Naive thymus-derived CD4-positive, alpha-beta T cell (primary cell): ENCODE measurements at regions not wholly inside any gene's neighbourhood (a gene's known extent, or its start where the extent isn't known, plus 50 kb on each side); places are given as distances from the start of the nearest gene placed in this dataset.

ENCODE experiments used
- ATAC-seq: fragments of 150-1000 bp; cut with Tn5 transposase; 2 replicates; pipeline ENCODE4 v1.10.0; 2021; ENCODE audit warnings: mild to moderate bottlenecking, moderate library complexity
- CTCF ChIA-PET: fragments of 350-600 bp; sonication (Branson Sonifier 250); formaldehyde crosslinking; loops from one replicate; lab custom pipeline; 2021; ENCODE audit warnings: antibody characterized with exemption; lab: Charles Lee
- POLR2A ChIA-PET: fragments of 350-600 bp; sonication (Branson Sonifier 250); formaldehyde crosslinking; loops from one replicate; lab custom pipeline; 2021; ENCODE audit warnings: antibody characterized with exemption, inconsistent platforms; lab: Charles Lee
- DNase-seq, 9 donors: peaks; one replicate each; pipeline versions ENCODE4 v3.0.0 to v3.0.0-alpha.2; 2020 to 2022; ENCODE audit warnings: mixed read lengths in 1 of 9
- H3K27ac ChIP-seq: one replicate; pipeline ENCODE4 v1.7.0; 2013; ENCODE audit warnings: mild to moderate bottlenecking, low read depth, low read length, moderate library complexity
- H3K27me3 ChIP-seq, 2 donors: one replicate each; pipeline ENCODE4 v1.7.0; 2013; ENCODE audit warnings: low read length in 2 of 2, mild to moderate bottlenecking in 2 of 2, moderate library complexity in 2 of 2; ENCODE audit not compliant: control insufficient read depth in 2 of 2, insufficient read depth in 2 of 2
- H3K36me3 ChIP-seq, 3 experiments: 1 replicate in 2 of 3; 2 replicates in 1 of 3; pipeline ENCODE4 v1.7.0; 2013; ENCODE audit warnings: low read length in 3 of 3, mild to moderate bottlenecking in 3 of 3, moderate library complexity in 1 of 3; ENCODE audit not compliant: insufficient read depth in 3 of 3, control insufficient read depth in 2 of 3
- H3K4me1 ChIP-seq, 2 donors: one replicate each; pipeline ENCODE4 v1.7.0; 2013; ENCODE audit warnings: low read length in 2 of 2, mild to moderate bottlenecking in 2 of 2, moderate library complexity in 1 of 2; ENCODE audit not compliant: control insufficient read depth in 2 of 2, insufficient read depth in 2 of 2
- H3K4me3 ChIP-seq: 2 replicates; pipeline ENCODE4 v1.7.0; 2013; ENCODE audit warnings: mild to moderate bottlenecking, low read length
- H3K9me3 ChIP-seq, 3 experiments: 1 replicate in 2 of 3; 2 replicates in 1 of 3; pipeline ENCODE4 v1.7.0; 2013; ENCODE audit warnings: low read length in 3 of 3; ENCODE audit not compliant: control insufficient read depth in 2 of 3
- H3K27ac Mint-ChIP-seq, 9 donors: one replicate each; pipeline ENCODE4 v1.8.0; 2020 to 2022; ENCODE audit warnings: mixed read lengths in 9 of 9, mild to moderate bottlenecking in 8 of 9, moderate library complexity in 5 of 9, inconsistent platforms in 2 of 9
- H3K27me3 Mint-ChIP-seq, 5 donors: one replicate each; pipeline ENCODE4 v1.8.0; 2021 to 2022; ENCODE audit warnings: mixed read lengths in 5 of 5, mild to moderate bottlenecking in 1 of 5
- H3K36me3 Mint-ChIP-seq, 5 donors: one replicate each; pipeline ENCODE4 v1.8.0; 2020 to 2022; ENCODE audit warnings: mixed read lengths in 5 of 5, mild to moderate bottlenecking in 3 of 5, inconsistent platforms in 1 of 5
- H3K4me1 Mint-ChIP-seq, 7 donors: one replicate each; pipeline ENCODE4 v1.8.0; 2020 to 2022; ENCODE audit warnings: mixed read lengths in 7 of 7, mild to moderate bottlenecking in 3 of 7, inconsistent platforms in 1 of 7
- H3K4me3 Mint-ChIP-seq, 10 donors: one replicate each; pipeline ENCODE4 v1.8.0; 2020 to 2022; ENCODE audit warnings: mild to moderate bottlenecking in 10 of 10, mixed read lengths in 10 of 10, moderate library complexity in 6 of 10, inconsistent platforms in 2 of 10
- H3K9me3 Mint-ChIP-seq, 11 donors: one replicate each; pipeline ENCODE4 v1.8.0; 2020 to 2022; ENCODE audit warnings: mixed read lengths in 11 of 11, mild to moderate bottlenecking in 4 of 11, inconsistent platforms in 1 of 11, moderate library complexity in 1 of 11
- intact Hi-C, 2 donors: fragments of 100-400 bp; cut with micrococcal nuclease; formaldehyde crosslinking; loops; one replicate each; pipeline ENCODE4 v1.15.1; 2023

- no peak for DNase-seq
- H3K36me3 Mint-ChIP-seq, result no peaks in the 10 kb centered on the region
- ChIA-PET CTCF (interaction anchor here (0.6 kb wide), 1 partner anchor 14 kb away, joined by 3 read pairs; no protein-coding TSS in a partner anchor), POLR2A (no interaction called here)
- peaks cover 0 to 2% (median 0%) of the 10 kb centered on the region in 11 donors for H3K9me3 Mint-ChIP-seq
- H3K4me3 Mint-ChIP-seq, result no peak overlapping the region
- Histone ChIP-seq H3K4me3 (no peak overlapping the region), H3K27me3 (no peaks in the 10 kb centered on the region), H3K9me3 (no peaks in the 10 kb centered on the region), H3K27ac (no peak overlapping the region), H3K36me3 (no peaks in the 10 kb centered on the region), H3K4me1 (no peaks in the 10 kb centered on the region)
- H3K27me3 Mint-ChIP-seq, result no peaks in the 10 kb centered on the region
- no peaks in the 10 kb centered on the region for H3K4me1 Mint-ChIP-seq
- H3K27ac Mint-ChIP-seq, result no peak overlapping the region
- intact Hi-C loops, result no loop called here
- no peak for ATAC-seq
Observed at GRCh38 chr2:146677280-146677679, 1167.5 kb upstream of the ACVR2A start.

- no peaks in the 10 kb centered on the region for H3K9me3 ChIP-seq
- H3K36me3 ChIP-seq, result no peaks in the 10 kb centered on the region
- no peaks in the 10 kb centered on the region for H3K27me3 ChIP-seq
- H3K4me1 ChIP-seq, result no peaks in the 10 kb centered on the region
- POLR2A ChIA-PET, result no interaction called here
- H3K36me3 Mint-ChIP-seq, result no peaks in the 10 kb centered on the region
- peaks cover 0 to 6% (median 0%) of the 10 kb centered on the region in 11 donors for H3K9me3 Mint-ChIP-seq
- no peak overlapping the region for H3K27ac ChIP-seq
- no peak overlapping the region for H3K4me3 ChIP-seq
- H3K4me3 Mint-ChIP-seq, result no peak overlapping the region
- intact Hi-C loops, result no loop called here
- H3K27ac Mint-ChIP-seq, result no peak overlapping the region
- DNase-seq (no peak), ATAC-seq (no peak)
- no peaks in the 10 kb centered on the region for H3K4me1 Mint-ChIP-seq
- CTCF ChIA-PET, result no interaction called here
- no peaks in the 10 kb centered on the region for H3K27me3 Mint-ChIP-seq
Observed at GRCh38 chr2:146669735-146670134, 1175.1 kb upstream of the ACVR2A start.

GRCh38 chr2:146666340-146666739, 1178.5 kb upstream of the ACVR2A start:
- POLR2A ChIA-PET, result no interaction called here
- Histone ChIP-seq H3K36me3 (no peaks in the 10 kb centered on the region), H3K27me3 (no peaks in the 10 kb centered on the region), H3K4me3 (no peak overlapping the region), H3K27ac (no peak overlapping the region), H3K9me3 (no peaks in the 10 kb centered on the region), H3K4me1 (no peaks in the 10 kb centered on the region)
- ATAC-seq (no peak), DNase-seq (no peak)
- H3K4me3 Mint-ChIP-seq, result no peak overlapping the region
- CTCF ChIA-PET, result no interaction called here
- no peak overlapping the region for H3K27ac Mint-ChIP-seq
- H3K27me3 Mint-ChIP-seq, result no peaks in the 10 kb centered on the region
- H3K9me3 Mint-ChIP-seq, result peaks cover 0 to 6% (median 0%) of the 10 kb centered on the region in 11 donors
- H3K36me3 Mint-ChIP-seq, result no peaks in the 10 kb centered on the region
- H3K4me1 Mint-ChIP-seq, result no peaks in the 10 kb centered on the region
- intact Hi-C loops, result no loop called here

- ChIA-PET POLR2A (no interaction called here), CTCF (no interaction called here)
- H3K27ac ChIP-seq, result no peak overlapping the region
- no peak overlapping the region for H3K4me3 ChIP-seq
- H3K27ac Mint-ChIP-seq, result no peak overlapping the region
- intact Hi-C loops, result no loop called here
- peaks cover 0 to 6% (median 0%) of the 10 kb centered on the region in 11 donors for H3K9me3 Mint-ChIP-seq
- H3K27me3 ChIP-seq, result no peaks in the 10 kb centered on the region
- no peaks in the 10 kb centered on the region for H3K4me1 Mint-ChIP-seq
- H3K36me3 Mint-ChIP-seq, result no peaks in the 10 kb centered on the region
- ATAC-seq (no peak), DNase-seq (no peak)
- no peaks in the 10 kb centered on the region for H3K9me3 ChIP-seq
- H3K27me3 Mint-ChIP-seq, result no peaks in the 10 kb centered on the region
- no peaks in the 10 kb centered on the region for H3K36me3 ChIP-seq
- H3K4me3 Mint-ChIP-seq, result no peak overlapping the region
- H3K4me1 ChIP-seq, result no peaks in the 10 kb centered on the region
Observed at GRCh38 chr2:146665800-146666199, 1179.0 kb upstream of the ACVR2A start.

- DNase-seq (no peak), ATAC-seq (no peak)
- no peak overlapping the region for H3K4me3 Mint-ChIP-seq
- no peaks in the 10 kb centered on the region for H3K27me3 ChIP-seq
- intact Hi-C loops, result no loop called here
- H3K27me3 Mint-ChIP-seq, result no peaks in the 10 kb centered on the region
- no peaks in the 10 kb centered on the region for H3K36me3 Mint-ChIP-seq
- H3K27ac ChIP-seq, result no peak overlapping the region
- H3K4me1 ChIP-seq, result no peaks in the 10 kb centered on the region
- H3K36me3 ChIP-seq, result no peaks in the 10 kb centered on the region
- H3K4me1 Mint-ChIP-seq, result no peaks in the 10 kb centered on the region
- ChIA-PET POLR2A (no interaction called here), CTCF (no interaction called here)
- no peak overlapping the region for H3K4me3 ChIP-seq
- H3K9me3 ChIP-seq, result no peaks in the 10 kb centered on the region
- no peak overlapping the region for H3K27ac Mint-ChIP-seq
- H3K9me3 Mint-ChIP-seq, result peaks cover 0 to 1% (median 0%) of the 10 kb centered on the region in 11 donors
Observed at GRCh38 chr2:146661473-146662096, 1183.2 kb upstream of the ACVR2A start.

- no peaks in the 10 kb centered on the region for H3K27me3 ChIP-seq
- CTCF ChIA-PET, result no interaction called here
- no peak overlapping the region for H3K27ac Mint-ChIP-seq
- no peak overlapping the region for H3K4me3 Mint-ChIP-seq
- intact Hi-C loops, result no loop called here
- no peaks in the 10 kb centered on the region for H3K9me3 ChIP-seq
- H3K4me1 Mint-ChIP-seq, result no peaks in the 10 kb centered on the region
- no peaks in the 10 kb centered on the region for H3K36me3 ChIP-seq
- H3K4me3 ChIP-seq, result no peak overlapping the region
- no peaks in the 10 kb centered on the region for H3K4me1 ChIP-seq
- H3K9me3 Mint-ChIP-seq, result peaks cover 0 to 3% (median 0%) of the 10 kb centered on the region in 11 donors
- no peaks in the 10 kb centered on the region for H3K27me3 Mint-ChIP-seq
- no peaks in the 10 kb centered on the region for H3K36me3 Mint-ChIP-seq
- POLR2A ChIA-PET, result no interaction called here
- DNase-seq, result no peak
- no peak overlapping the region for H3K27ac ChIP-seq
- ATAC-seq, result no peak
Observed at GRCh38 chr2:146659976-146660375, 1184.9 kb upstream of the ACVR2A start.

- Histone ChIP-seq H3K4me3 (no peak overlapping the region), H3K9me3 (no peaks in the 10 kb centered on the region), H3K27me3 (no peaks in the 10 kb centered on the region), H3K27ac (no peak overlapping the region), H3K36me3 (no peaks in the 10 kb centered on the region), H3K4me1 (no peaks in the 10 kb centered on the region)
- CTCF ChIA-PET, result no interaction called here
- intact Hi-C loops, result no loop called here
- no peaks in the 10 kb centered on the region for H3K36me3 Mint-ChIP-seq
- H3K9me3 Mint-ChIP-seq, result peaks cover 0 to 7% (median 0%) of the 10 kb centered on the region in 11 donors
- no peaks in the 10 kb centered on the region for H3K27me3 Mint-ChIP-seq
- no peak for ATAC-seq
- POLR2A ChIA-PET, result no interaction called here
- H3K4me1 Mint-ChIP-seq, result no peaks in the 10 kb centered on the region
- no peak overlapping the region for H3K27ac Mint-ChIP-seq
- no peak for DNase-seq
- no peak overlapping the region for H3K4me3 Mint-ChIP-seq
Observed at GRCh38 chr2:146652311-146652710, 1192.5 kb upstream of the ACVR2A start.
